NCI-H524 treated with DMSO at 0.1 percent for 48 hours (cell line): ENCODE measurements at regions not wholly inside any gene's neighbourhood (a gene's known extent, or its start where the extent isn't known, plus 50 kb on each side); places are given as distances from the start of the nearest gene placed in this dataset.
"Not testable (repeated sequence)": the region's sequence is repeated elsewhere in the genome, so short reads cannot be mapped to it uniquely, and the experiment has no call there.

ENCODE experiments used
- DNase-seq: peaks from one replicate; lab custom pipeline; 2025; lab: John Stamatoyannopoulos, UW

- DNase-seq = no peak
Measured at GRCh38 chr5:118378959-118379358, 609.4 kb downstream of the DTWD2 start.

GRCh38 chr5:118377420-118377819 is 610.9 kb downstream of the DTWD2 start:
- no peak for DNase-seq

GRCh38 chr5:118371973-118372831 is 616.1 kb downstream of the DTWD2 start:
- peak; percentile 53 for DNase-seq

GRCh38 chr5:118366429-118366828 is 621.9 kb downstream of the DTWD2 start:
- DNase-seq = no peak

GRCh38 chr5:118365718-118366117 is 622.6 kb downstream of the DTWD2 start:
- no peak for DNase-seq

GRCh38 chr5:118354797-118355196 is 633.5 kb downstream of the DTWD2 start:
- DNase-seq = no peak

GRCh38 chr5:118353970-118354369 is 634.4 kb downstream of the DTWD2 start:
- no peak for DNase-seq

GRCh38 chr5:118336468-118336867 is 651.9 kb downstream of the DTWD2 start:
- DNase-seq = no peak

- DNase-seq = no peak
Measured at GRCh38 chr5:118327389-118327788, 661.0 kb downstream of the DTWD2 start.

GRCh38 chr5:118326481-118327045 is 661.8 kb downstream of the DTWD2 start:
- no peak for DNase-seq

GRCh38 chr5:118325931-118326330 is 662.4 kb downstream of the DTWD2 start:
- DNase-seq = no peak

GRCh38 chr5:118323723-118324122 is 664.6 kb downstream of the DTWD2 start:
- not testable (repeated sequence) for DNase-seq

- no peak for DNase-seq
Measured at GRCh38 chr5:118321081-118321480, 667.3 kb downstream of the DTWD2 start.

- DNase-seq = no peak
Measured at GRCh38 chr5:118320121-118320520, 668.2 kb downstream of the DTWD2 start.

GRCh38 chr5:118314931-118315330 is 673.4 kb downstream of the DTWD2 start:
- DNase-seq = no peak

GRCh38 chr5:118311103-118311819 is 677.1 kb downstream of the DTWD2 start:
- no peak for DNase-seq

GRCh38 chr5:118310401-118310800 is 677.9 kb downstream of the DTWD2 start:
- DNase-seq = no peak

- DNase-seq = no peak
Measured at GRCh38 chr5:118303296-118303695, 685.1 kb downstream of the DTWD2 start.

- no peak for DNase-seq
Measured at GRCh38 chr5:118302786-118303185, 685.6 kb downstream of the DTWD2 start.

GRCh38 chr5:118301696-118302095 is 686.7 kb downstream of the DTWD2 start:
- DNase-seq = no peak

GRCh38 chr5:118295045-118295444 is 693.3 kb downstream of the DTWD2 start:
- no peak for DNase-seq

- DNase-seq = no peak
Measured at GRCh38 chr5:118293378-118293777, 695.0 kb downstream of the DTWD2 start.

- DNase-seq = no peak
Measured at GRCh38 chr5:118290204-118290603, 698.1 kb downstream of the DTWD2 start.
